SK-N-SH (cell line): ENCODE measurements at regions not wholly inside any gene's neighbourhood (a gene's known extent, or its start where the extent isn't known, plus 50 kb on each side); places are given as distances from the start of the nearest gene placed in this dataset.

Experiments
- CTCF ChIA-PET: fragments of 300-600, 350-600 bp; formaldehyde crosslinking; extraction: SDS; loops from one replicate; lab custom pipeline; 2021; lab: Yijun Ruan, JAX
- POLR2A ChIA-PET: fragments of 350-600 bp; sonication (Branson Sonifier 250); formaldehyde crosslinking; extraction: SDS; loops from one replicate; lab custom pipeline; 2020; ENCODE audit warnings: antibody characterized with exemption, inconsistent platforms; lab: Yijun Ruan, JAX
- DNase-seq: peaks from one replicate; pipeline ENCODE4 v3.0.0; 2012
- H2AFZ ChIP-seq: fragments of 200-600 bp; sonication (generic); 2 replicates; pipeline ENCODE4 v1.8.1; 2016; ENCODE audit warnings: antibody characterized with exemption, mild to moderate bottlenecking, low read depth
- H3F3A ChIP-seq: fragments of 200-600 bp; sonication (generic); replicated peaks from 2 replicates; pipeline ENCODE3; 2016; ENCODE audit warnings: antibody characterized with exemption, mild to moderate bottlenecking; ENCODE audit not compliant: insufficient read depth
- H3K27ac ChIP-seq, 2 experiments: fragments of 200-500 bp in 1 of 2; fragments of 200-600 bp in 1 of 2; sonication (Bioruptor generic) in 1 of 2; sonication (generic), shearing (Covaris generic) in 1 of 2; 2 replicates each; pipeline versions ENCODE4 v1.5.1 to v1.6.1; 2014 to 2016; ENCODE audit warnings: low read depth in 2 of 2, inconsistent platforms in 1 of 2, low read length in 1 of 2, mild to moderate bottlenecking in 1 of 2, mixed read lengths in 1 of 2
- H3K27me3 ChIP-seq: fragments of 200-600 bp; sonication (generic), shearing (Covaris generic); 2 replicates; pipeline ENCODE4 v1.6.1; 2016; ENCODE audit warnings: mixed run types; ENCODE audit not compliant: insufficient read depth
- H3K36me3 ChIP-seq, 2 experiments: fragments of 200-500 bp in 1 of 2; fragments of 200-600 bp in 1 of 2; sonication (Bioruptor generic) in 1 of 2; sonication (generic) in 1 of 2; replicated peaks in 1 of 2; 2 replicates each; pipeline versions ENCODE3 to v1.5.1; 2014 to 2016; ENCODE audit warnings: low read length in 1 of 2, mild to moderate bottlenecking in 1 of 2; ENCODE audit not compliant: insufficient read depth in 2 of 2, control insufficient read depth in 1 of 2
- H3K4me1 ChIP-seq, 2 experiments: fragments of 200-500 bp in 1 of 2; fragments of 200-600 bp in 1 of 2; sonication (Bioruptor generic) in 1 of 2; sonication (generic), shearing (Covaris generic) in 1 of 2; 2 replicates each; pipeline versions ENCODE4 v1.5.1 to v1.6.1; 2014 to 2016; ENCODE audit warnings: low read depth in 1 of 2, low read length in 1 of 2, mixed run types in 1 of 2; ENCODE audit not compliant: insufficient read depth in 2 of 2, control insufficient read depth in 1 of 2
- H3K4me2 ChIP-seq: fragments of 200-600 bp; sonication (generic), shearing (Covaris generic); 2 replicates; pipeline ENCODE4 v1.6.1; 2017; ENCODE audit warnings: mixed run types
- H3K4me3 ChIP-seq, 2 experiments: fragments of 200-500 bp in 1 of 2; fragments of 200-600 bp in 1 of 2; sonication (Bioruptor generic) in 1 of 2; sonication (generic), shearing (Covaris generic) in 1 of 2; 2 replicates each; pipeline versions ENCODE4 v1.5.1 to v1.8.1; 2014 to 2016; ENCODE audit warnings: low read depth in 2 of 2, inconsistent platforms in 1 of 2, low read length in 1 of 2, mild to moderate bottlenecking in 1 of 2, mixed read lengths in 1 of 2, moderate library complexity in 1 of 2
- H3K79me2 ChIP-seq: fragments of 200-600 bp; sonication (generic); 2 replicates; pipeline ENCODE4 v1.8.1; 2017; ENCODE audit warnings: mild to moderate bottlenecking; ENCODE audit not compliant: insufficient read depth
- H3K9ac ChIP-seq: fragments of 200-600 bp; sonication (generic); 2 replicates; pipeline ENCODE4 v1.6.1; 2017; ENCODE audit warnings: mixed run types
- H3K9me2 ChIP-seq: fragments of 200-600 bp; sonication (generic); 2 replicates; pipeline ENCODE4 v1.6.1; 2017; ENCODE audit warnings: mixed run types
- H3K9me3 ChIP-seq: fragments of 200-600 bp; sonication (generic); 2 replicates; pipeline ENCODE4 v1.6.1; 2017; ENCODE audit warnings: mixed run types, mild to moderate bottlenecking, moderate library complexity
- H4K20me1 ChIP-seq: fragments of 200-600 bp; sonication (generic); 2 replicates; pipeline ENCODE4 v1.6.1; 2017; ENCODE audit warnings: mild to moderate bottlenecking, mixed run types; ENCODE audit not compliant: insufficient read depth
- EZH2phosphoT487 ChIP-seq: fragments of 200-600 bp; sonication (generic); IDR thresholded peaks from 2 replicates; pipeline ENCODE4 v1.6.1; 2017; ENCODE audit warnings: low read depth, mixed run types, mild to moderate bottlenecking, antibody characterized with exemption, moderate library complexity, borderline replicate concordance
- FOXM1 ChIP-seq: IDR thresholded peaks from 2 replicates; pipeline ENCODE4 v1.4.0; 2012; ENCODE audit warnings: low read depth, mild to moderate bottlenecking
- MXI1 ChIP-seq: IDR thresholded peaks from 2 replicates; pipeline ENCODE4 v1.6.1; 2012; ENCODE audit warnings: mild to moderate bottlenecking, low read depth, low read length, improper control_type of control experiment
- NFIC ChIP-seq: IDR thresholded peaks from 2 replicates; pipeline ENCODE4 v1.4.0; 2012; ENCODE audit warnings: borderline replicate concordance
- NRF1 ChIP-seq: IDR thresholded peaks from 2 replicates; pipeline ENCODE4 v1.6.1; 2012; ENCODE audit warnings: low read depth, mild to moderate bottlenecking, low read length
- POLR2AphosphoS5 ChIP-seq: IDR thresholded peaks from 2 replicates; pipeline ENCODE4 v1.6.1; 2012; ENCODE audit warnings: low read depth, low read length
- RCOR1 ChIP-seq: fragments of 150-350 bp; IDR thresholded peaks from 2 replicates; pipeline ENCODE4 v1.6.1; 2017; ENCODE audit warnings: antibody characterized with exemption, low read length
- RFX5 ChIP-seq: IDR thresholded peaks from 2 replicates; pipeline ENCODE4 v1.6.1; 2012; ENCODE audit warnings: mild to moderate bottlenecking, improper control_type of control experiment, low read length
- RXRA ChIP-seq: IDR thresholded peaks from 2 replicates; pipeline ENCODE4 v1.4.0; 2012; ENCODE audit warnings: low read depth, mild to moderate bottlenecking, borderline replicate concordance
- TCF12 ChIP-seq: IDR thresholded peaks from 2 replicates; pipeline ENCODE4 v1.4.0; 2012
- YY1 ChIP-seq: IDR thresholded peaks from 2 replicates; pipeline ENCODE4 v1.4.0; 2012; ENCODE audit warnings: low read depth, mild to moderate bottlenecking
- TF ChIP-seq, protein P1 (sequence below): fragments of 150-350 bp; IDR thresholded peaks from 2 replicates; pipeline ENCODE4 v1.6.1; 2017; ENCODE audit warnings: antibody characterized with exemption, low read length, low read depth, borderline replicate concordance
- TF ChIP-seq, protein P2 (sequence below): IDR thresholded peaks from 2 replicates; pipeline ENCODE4 v1.4.0; 2012; ENCODE audit warnings: low read depth, borderline replicate concordance
- TF ChIP-seq, protein P3 (sequence below): fragments of 200-600 bp; sonication (generic); IDR thresholded peaks from 2 replicates; pipeline ENCODE4 v1.6.1; 2017; ENCODE audit warnings: antibody characterized with exemption, mild to moderate bottlenecking, moderate library complexity
- TF ChIP-seq, protein P4 (sequence below): IDR thresholded peaks from 2 replicates; pipeline ENCODE4 v1.4.0; 2012; ENCODE audit warnings: low read depth, borderline replicate concordance
- TF ChIP-seq, protein P5 (sequence below): IDR thresholded peaks from 2 replicates; pipeline ENCODE4; 2012
- TF ChIP-seq, protein P6 (sequence below): fragments of 150-350 bp; IDR thresholded peaks from 2 replicates; pipeline ENCODE4 v1.6.1; 2016; ENCODE audit warnings: mild to moderate bottlenecking, low read depth, low read length

DNA sequence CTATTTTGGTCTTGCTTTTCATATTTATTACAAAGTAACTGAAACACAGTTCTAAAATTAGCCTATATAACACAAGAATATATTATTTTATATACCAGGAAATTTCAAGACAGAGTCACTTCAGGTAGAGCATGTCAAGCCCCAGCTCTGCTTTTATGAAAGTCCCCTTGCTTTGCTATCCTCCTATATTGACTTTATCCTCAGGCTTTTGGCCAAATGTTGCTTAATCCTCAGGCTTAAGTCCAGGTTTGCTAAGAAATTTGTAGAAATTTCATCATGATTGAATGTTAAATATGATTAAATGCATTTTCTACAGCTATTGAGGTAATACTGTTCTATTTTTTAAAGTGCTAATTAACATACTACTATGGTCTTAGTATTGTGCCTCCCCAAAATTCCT, 227.6 kb downstream of the FZD1 start:
- Histone ChIP-seq H3K9ac (no peak overlapping the region), H3F3A (no peaks in the 10 kb centered on the region), H3K4me2 (no peak overlapping the region), H3K27me3 (no peaks in the 10 kb centered on the region), H3K9me3 (no peaks in the 10 kb centered on the region), H3K36me3 (no peaks in the 10 kb centered on the region), H3K9me2 (no peaks in the 10 kb centered on the region), H3K79me2 (no peaks in the 10 kb centered on the region), H3K27ac (no peak overlapping the region), H3K4me3 (no peak overlapping the region), H3K4me1 (no peaks in the 10 kb centered on the region), H4K20me1 (no peaks in the 10 kb centered on the region)
- CTCF ChIA-PET, result interaction anchor here (1.0 kb wide), 1 partner anchor 409 kb away, joined by 3 read pairs; no protein-coding TSS in a partner anchor
- DNase-seq, result no peak
- POLR2A ChIA-PET, result no interaction called here
- TF ChIP-seq, protein P1, sequence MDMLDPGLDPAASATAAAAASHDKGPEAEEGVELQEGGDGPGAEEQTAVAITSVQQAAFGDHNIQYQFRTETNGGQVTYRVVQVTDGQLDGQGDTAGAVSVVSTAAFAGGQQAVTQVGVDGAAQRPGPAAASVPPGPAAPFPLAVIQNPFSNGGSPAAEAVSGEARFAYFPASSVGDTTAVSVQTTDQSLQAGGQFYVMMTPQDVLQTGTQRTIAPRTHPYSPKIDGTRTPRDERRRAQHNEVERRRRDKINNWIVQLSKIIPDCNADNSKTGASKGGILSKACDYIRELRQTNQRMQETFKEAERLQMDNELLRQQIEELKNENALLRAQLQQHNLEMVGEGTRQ, result no peak
- TF ChIP-seq RXRA (no peak), POLR2AphosphoS5 (no peak), TCF12 (no peak), FOXM1 (no peak), NRF1 (no peak), RFX5 (no peak), NFIC (no peak), RCOR1 (no peak), YY1 (no peak), EZH2phosphoT487 (no peak), MXI1 (no peak)
- TF ChIP-seq, protein P2, sequence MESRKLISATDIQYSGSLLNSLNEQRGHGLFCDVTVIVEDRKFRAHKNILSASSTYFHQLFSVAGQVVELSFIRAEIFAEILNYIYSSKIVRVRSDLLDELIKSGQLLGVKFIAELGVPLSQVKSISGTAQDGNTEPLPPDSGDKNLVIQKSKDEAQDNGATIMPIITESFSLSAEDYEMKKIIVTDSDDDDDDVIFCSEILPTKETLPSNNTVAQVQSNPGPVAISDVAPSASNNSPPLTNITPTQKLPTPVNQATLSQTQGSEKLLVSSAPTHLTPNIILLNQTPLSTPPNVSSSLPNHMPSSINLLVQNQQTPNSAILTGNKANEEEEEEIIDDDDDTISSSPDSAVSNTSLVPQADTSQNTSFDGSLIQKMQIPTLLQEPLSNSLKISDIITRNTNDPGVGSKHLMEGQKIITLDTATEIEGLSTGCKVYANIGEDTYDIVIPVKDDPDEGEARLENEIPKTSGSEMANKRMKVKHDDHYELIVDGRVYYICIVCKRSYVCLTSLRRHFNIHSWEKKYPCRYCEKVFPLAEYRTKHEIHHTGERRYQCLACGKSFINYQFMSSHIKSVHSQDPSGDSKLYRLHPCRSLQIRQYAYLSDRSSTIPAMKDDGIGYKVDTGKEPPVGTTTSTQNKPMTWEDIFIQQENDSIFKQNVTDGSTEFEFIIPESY, result no peak
- TF ChIP-seq, protein P3, sequence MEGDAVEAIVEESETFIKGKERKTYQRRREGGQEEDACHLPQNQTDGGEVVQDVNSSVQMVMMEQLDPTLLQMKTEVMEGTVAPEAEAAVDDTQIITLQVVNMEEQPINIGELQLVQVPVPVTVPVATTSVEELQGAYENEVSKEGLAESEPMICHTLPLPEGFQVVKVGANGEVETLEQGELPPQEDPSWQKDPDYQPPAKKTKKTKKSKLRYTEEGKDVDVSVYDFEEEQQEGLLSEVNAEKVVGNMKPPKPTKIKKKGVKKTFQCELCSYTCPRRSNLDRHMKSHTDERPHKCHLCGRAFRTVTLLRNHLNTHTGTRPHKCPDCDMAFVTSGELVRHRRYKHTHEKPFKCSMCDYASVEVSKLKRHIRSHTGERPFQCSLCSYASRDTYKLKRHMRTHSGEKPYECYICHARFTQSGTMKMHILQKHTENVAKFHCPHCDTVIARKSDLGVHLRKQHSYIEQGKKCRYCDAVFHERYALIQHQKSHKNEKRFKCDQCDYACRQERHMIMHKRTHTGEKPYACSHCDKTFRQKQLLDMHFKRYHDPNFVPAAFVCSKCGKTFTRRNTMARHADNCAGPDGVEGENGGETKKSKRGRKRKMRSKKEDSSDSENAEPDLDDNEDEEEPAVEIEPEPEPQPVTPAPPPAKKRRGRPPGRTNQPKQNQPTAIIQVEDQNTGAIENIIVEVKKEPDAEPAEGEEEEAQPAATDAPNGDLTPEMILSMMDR, result no peak
- TF ChIP-seq, protein P4, sequence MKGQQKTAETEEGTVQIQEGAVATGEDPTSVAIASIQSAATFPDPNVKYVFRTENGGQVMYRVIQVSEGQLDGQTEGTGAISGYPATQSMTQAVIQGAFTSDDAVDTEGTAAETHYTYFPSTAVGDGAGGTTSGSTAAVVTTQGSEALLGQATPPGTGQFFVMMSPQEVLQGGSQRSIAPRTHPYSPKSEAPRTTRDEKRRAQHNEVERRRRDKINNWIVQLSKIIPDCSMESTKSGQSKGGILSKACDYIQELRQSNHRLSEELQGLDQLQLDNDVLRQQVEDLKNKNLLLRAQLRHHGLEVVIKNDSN, result no peak
- TF ChIP-seq, protein P5, sequence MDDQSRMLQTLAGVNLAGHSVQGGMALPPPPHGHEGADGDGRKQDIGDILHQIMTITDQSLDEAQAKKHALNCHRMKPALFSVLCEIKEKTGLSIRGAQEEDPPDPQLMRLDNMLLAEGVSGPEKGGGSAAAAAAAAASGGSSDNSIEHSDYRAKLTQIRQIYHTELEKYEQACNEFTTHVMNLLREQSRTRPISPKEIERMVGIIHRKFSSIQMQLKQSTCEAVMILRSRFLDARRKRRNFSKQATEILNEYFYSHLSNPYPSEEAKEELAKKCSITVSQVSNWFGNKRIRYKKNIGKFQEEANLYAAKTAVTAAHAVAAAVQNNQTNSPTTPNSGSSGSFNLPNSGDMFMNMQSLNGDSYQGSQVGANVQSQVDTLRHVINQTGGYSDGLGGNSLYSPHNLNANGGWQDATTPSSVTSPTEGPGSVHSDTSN, result no peak
- TF ChIP-seq, protein P6, sequence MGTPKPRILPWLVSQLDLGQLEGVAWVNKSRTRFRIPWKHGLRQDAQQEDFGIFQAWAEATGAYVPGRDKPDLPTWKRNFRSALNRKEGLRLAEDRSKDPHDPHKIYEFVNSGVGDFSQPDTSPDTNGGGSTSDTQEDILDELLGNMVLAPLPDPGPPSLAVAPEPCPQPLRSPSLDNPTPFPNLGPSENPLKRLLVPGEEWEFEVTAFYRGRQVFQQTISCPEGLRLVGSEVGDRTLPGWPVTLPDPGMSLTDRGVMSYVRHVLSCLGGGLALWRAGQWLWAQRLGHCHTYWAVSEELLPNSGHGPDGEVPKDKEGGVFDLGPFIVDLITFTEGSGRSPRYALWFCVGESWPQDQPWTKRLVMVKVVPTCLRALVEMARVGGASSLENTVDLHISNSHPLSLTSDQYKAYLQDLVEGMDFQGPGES, result no peak
- TF ChIP-seq, all 33 proteins: peak for 0
- H2AFZ ChIP-seq, result no peak overlapping the region
